Progenitor cell of endocrine pancreas (in vitro differentiated cells): ENCODE measurements at regions not wholly inside any gene's neighbourhood (a gene's known extent, or its start where the extent isn't known, plus 50 kb on each side); places are given as distances from the start of the nearest gene placed in this dataset.

Experiments used
- DNase-seq: peaks from one replicate; pipeline ENCODE4 v3.0.0; 2021; ENCODE audit warnings: low spot score; ENCODE audit not compliant: unreplicated experiment
- H3K27ac Mint-ChIP-seq: 2 replicates; pipeline ENCODE4 v1.8.0; 2021; ENCODE audit warnings: mild to moderate bottlenecking, moderate library complexity, mixed read lengths
- H3K27me3 Mint-ChIP-seq: 2 replicates; pipeline ENCODE4 v1.8.0; 2021; ENCODE audit warnings: mixed read lengths
- H3K36me3 Mint-ChIP-seq: 2 replicates; pipeline ENCODE4 v1.8.0; 2022; ENCODE audit warnings: mixed read lengths; ENCODE audit not compliant: insufficient read depth
- H3K4me1 Mint-ChIP-seq: 2 replicates; pipeline ENCODE4 v1.8.0; 2021; ENCODE audit warnings: low read depth, mixed read lengths
- H3K4me3 Mint-ChIP-seq: 2 replicates; pipeline ENCODE4 v1.8.0; 2021; ENCODE audit warnings: low read depth, mild to moderate bottlenecking, moderate library complexity, mixed read lengths
- H3K9me3 Mint-ChIP-seq: 2 replicates; pipeline ENCODE4 v1.8.0; 2021; ENCODE audit warnings: low read depth, mixed read lengths
- CTCF ChIP-seq: fragments of 200-600 bp; sonication (generic); IDR thresholded peaks from one replicate; pipeline ENCODE4 v1.5.0; 2021; ENCODE audit warnings: antibody characterized with exemption, mild to moderate bottlenecking; ENCODE audit not compliant: unreplicated experiment

GRCh38 chr15:55060836-55061235 lies 135.9 kb downstream of the RSL24D1 start:
- DNase-seq = no peak
- Mint-ChIP-seq H3K36me3 (peaks cover 3% of the 10 kb centered on the region), H3K27me3 (no peaks in the 10 kb centered on the region), H3K27ac (no peak overlapping the region), H3K4me3 (no peak overlapping the region), H3K9me3 (peaks cover 17% of the 10 kb centered on the region), H3K4me1 (no peaks in the 10 kb centered on the region)
- TF ChIP-seq CTCF = no peak

DNA sequence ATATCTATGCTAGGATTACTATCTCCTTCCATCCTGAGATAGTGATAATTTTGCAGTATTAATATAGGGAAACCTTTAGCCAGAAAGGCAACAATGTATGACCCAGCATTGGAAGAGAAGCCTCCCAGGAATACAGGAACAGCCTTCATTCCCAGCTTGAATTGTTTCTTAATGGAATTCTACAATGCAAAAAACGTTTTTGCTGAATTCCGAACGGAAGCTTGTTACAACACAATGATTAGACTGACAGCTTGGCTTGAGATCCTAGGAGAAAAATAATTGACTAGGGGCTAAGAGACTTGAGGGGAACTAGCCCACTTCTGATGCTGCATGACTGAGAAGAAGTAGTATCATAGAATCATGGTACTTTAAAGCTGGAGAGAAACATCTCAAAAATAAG lies 140.2 kb downstream of the RSL24D1 start:
- no peak for TF ChIP-seq CTCF
- no peak overlapping the region for H3K27ac Mint-ChIP-seq
- no peaks in the 10 kb centered on the region for H3K27me3 Mint-ChIP-seq
- no peaks in the 10 kb centered on the region for H3K4me1 Mint-ChIP-seq
- H3K36me3 Mint-ChIP-seq = no peaks in the 10 kb centered on the region
- DNase-seq = no peak
- H3K9me3 Mint-ChIP-seq = peaks cover 3% of the 10 kb centered on the region
- no peak overlapping the region for H3K4me3 Mint-ChIP-seq

GRCh38 chr15:55044162-55044561 lies 152.6 kb downstream of the RSL24D1 start:
- Mint-ChIP-seq H3K27me3 (no peaks in the 10 kb centered on the region), H3K4me3 (no peak overlapping the region), H3K27ac (no peak overlapping the region), H3K9me3 (no peaks in the 10 kb centered on the region), H3K4me1 (no peaks in the 10 kb centered on the region), H3K36me3 (no peaks in the 10 kb centered on the region)
- no peak for DNase-seq
- no peak for TF ChIP-seq CTCF

DNA sequence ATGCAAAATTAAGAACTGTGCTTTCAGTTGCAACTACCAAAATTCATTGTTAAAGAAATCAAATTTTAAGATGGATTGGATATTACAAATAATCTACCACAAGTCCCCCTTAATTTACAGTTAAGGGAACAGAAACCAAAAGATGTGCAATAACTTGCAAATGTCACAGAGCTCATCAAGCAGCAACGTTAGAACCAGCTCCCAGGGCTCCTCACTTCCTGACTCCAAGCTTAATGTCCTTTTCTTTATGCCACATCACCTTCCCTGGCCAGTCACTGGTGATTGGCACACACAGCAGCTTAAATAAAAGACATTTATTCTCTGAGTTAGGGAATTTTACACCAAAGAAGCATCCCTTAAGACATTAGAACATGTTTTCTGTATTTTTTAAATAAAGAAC lies 159.7 kb downstream of the RSL24D1 start:
- Mint-ChIP-seq H3K36me3 (no peaks in the 10 kb centered on the region), H3K27me3 (no peaks in the 10 kb centered on the region), H3K4me3 (no peak overlapping the region), H3K4me1 (peaks cover 2% of the 10 kb centered on the region), H3K27ac (no peak overlapping the region), H3K9me3 (no peaks in the 10 kb centered on the region)
- no peak for TF ChIP-seq CTCF
- DNase-seq = no peak

DNA sequence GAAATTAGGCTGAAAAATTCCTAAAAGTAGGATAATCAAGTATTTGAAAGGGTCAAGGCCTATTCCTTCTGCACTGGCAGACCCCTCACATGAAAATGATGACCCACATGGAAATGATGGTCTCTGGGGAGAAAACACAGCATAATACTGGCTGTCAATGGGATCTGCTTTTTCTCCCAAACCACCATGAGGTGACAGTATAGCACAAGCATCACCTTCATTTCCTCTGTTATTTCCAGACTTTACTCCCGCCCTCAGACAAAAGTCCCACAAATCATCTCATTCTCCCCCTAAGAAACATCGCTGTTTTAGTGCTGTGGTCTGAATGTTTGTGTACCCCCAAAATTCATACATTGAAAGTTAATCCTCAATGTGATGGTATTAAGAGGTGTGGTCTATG lies 161.0 kb downstream of the RSL24D1 start:
- no peak for TF ChIP-seq CTCF
- no peak overlapping the region for H3K4me3 Mint-ChIP-seq
- H3K9me3 Mint-ChIP-seq = no peaks in the 10 kb centered on the region
- peaks cover 2% of the 10 kb centered on the region for H3K4me1 Mint-ChIP-seq
- H3K36me3 Mint-ChIP-seq = no peaks in the 10 kb centered on the region
- DNase-seq = no peak
- H3K27ac Mint-ChIP-seq = no peak overlapping the region
- no peaks in the 10 kb centered on the region for H3K27me3 Mint-ChIP-seq
